Activated CD8-positive, alpha-beta T cell treated with anti-CD3 and anti-CD28 coated beads for 36 hours (primary cell): ENCODE measurements at regions not wholly inside any gene's neighbourhood (a gene's known extent, or its start where the extent isn't known, plus 50 kb on each side); places are given as distances from the start of the nearest gene placed in this dataset.

ENCODE experiments used
- ATAC-seq: fragments of 200-7000 bp; cut with Tn5 transposase; one replicate; pipeline ENCODE4 v1.10.0; 2021; ENCODE audit warnings: mild to moderate bottlenecking, moderate library complexity
- CTCF ChIA-PET: fragments of 350-600 bp; sonication (Branson Sonifier 250); formaldehyde crosslinking; loops from one replicate; lab custom pipeline; 2021; ENCODE audit warnings: antibody characterized with exemption; lab: Charles Lee
- POLR2A ChIA-PET: fragments of 350-600 bp; sonication (Branson Sonifier 250); formaldehyde crosslinking; loops from one replicate; lab custom pipeline; 2021; ENCODE audit warnings: antibody characterized with exemption; lab: Charles Lee
- DNase-seq: peaks from one replicate; pipeline ENCODE4 v3.0.0-alpha.2; 2020
- H3K27ac Mint-ChIP-seq: one replicate; pipeline ENCODE4 v1.8.0; 2021; ENCODE audit warnings: mild to moderate bottlenecking, mixed read lengths
- H3K27me3 Mint-ChIP-seq: one replicate; pipeline ENCODE4 v1.8.0; 2021; ENCODE audit warnings: mixed read lengths
- H3K36me3 Mint-ChIP-seq: one replicate; pipeline ENCODE4 v1.8.0; 2021; ENCODE audit warnings: low read depth, mixed read lengths
- H3K4me1 Mint-ChIP-seq: one replicate; pipeline ENCODE4 v1.8.0; 2021; ENCODE audit warnings: low read depth, mixed read lengths
- H3K4me3 Mint-ChIP-seq: one replicate; pipeline ENCODE4 v1.8.0; 2021; ENCODE audit warnings: mild to moderate bottlenecking, moderate library complexity, mixed read lengths
- H3K9me3 Mint-ChIP-seq: one replicate; pipeline ENCODE4 v1.8.0; 2021; ENCODE audit warnings: mixed read lengths
- intact Hi-C: fragments of 100-400 bp; cut with micrococcal nuclease; formaldehyde crosslinking; loops from one replicate; pipeline ENCODE4 v1.10.0; 2022
- TF ChIP-seq, protein P1 (sequence below): fragments of 200-600 bp; IDR thresholded peaks from one replicate; pipeline ENCODE4 v1.8.0; 2022; ENCODE audit warnings: antibody characterized with exemption, mild to moderate bottlenecking

GRCh38 chr4:45324455-45325417 is 598.4 kb upstream of the GNPDA2 start:
- no peak overlapping the region for H3K27ac Mint-ChIP-seq
- no peaks in the 10 kb centered on the region for H3K27me3 Mint-ChIP-seq
- H3K36me3 Mint-ChIP-seq: no peaks in the 10 kb centered on the region
- H3K4me1 Mint-ChIP-seq: no peaks in the 10 kb centered on the region
- TF ChIP-seq, protein P1, sequence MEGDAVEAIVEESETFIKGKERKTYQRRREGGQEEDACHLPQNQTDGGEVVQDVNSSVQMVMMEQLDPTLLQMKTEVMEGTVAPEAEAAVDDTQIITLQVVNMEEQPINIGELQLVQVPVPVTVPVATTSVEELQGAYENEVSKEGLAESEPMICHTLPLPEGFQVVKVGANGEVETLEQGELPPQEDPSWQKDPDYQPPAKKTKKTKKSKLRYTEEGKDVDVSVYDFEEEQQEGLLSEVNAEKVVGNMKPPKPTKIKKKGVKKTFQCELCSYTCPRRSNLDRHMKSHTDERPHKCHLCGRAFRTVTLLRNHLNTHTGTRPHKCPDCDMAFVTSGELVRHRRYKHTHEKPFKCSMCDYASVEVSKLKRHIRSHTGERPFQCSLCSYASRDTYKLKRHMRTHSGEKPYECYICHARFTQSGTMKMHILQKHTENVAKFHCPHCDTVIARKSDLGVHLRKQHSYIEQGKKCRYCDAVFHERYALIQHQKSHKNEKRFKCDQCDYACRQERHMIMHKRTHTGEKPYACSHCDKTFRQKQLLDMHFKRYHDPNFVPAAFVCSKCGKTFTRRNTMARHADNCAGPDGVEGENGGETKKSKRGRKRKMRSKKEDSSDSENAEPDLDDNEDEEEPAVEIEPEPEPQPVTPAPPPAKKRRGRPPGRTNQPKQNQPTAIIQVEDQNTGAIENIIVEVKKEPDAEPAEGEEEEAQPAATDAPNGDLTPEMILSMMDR: no peak
- DNase-seq (no peak), ATAC-seq (no peak)
- CTCF ChIA-PET: no interaction called here
- H3K9me3 Mint-ChIP-seq: peaks cover 5% of the 10 kb centered on the region
- H3K4me3 Mint-ChIP-seq: no peak overlapping the region
- intact Hi-C loops: no loop called here
- POLR2A ChIA-PET: no interaction called here

DNA sequence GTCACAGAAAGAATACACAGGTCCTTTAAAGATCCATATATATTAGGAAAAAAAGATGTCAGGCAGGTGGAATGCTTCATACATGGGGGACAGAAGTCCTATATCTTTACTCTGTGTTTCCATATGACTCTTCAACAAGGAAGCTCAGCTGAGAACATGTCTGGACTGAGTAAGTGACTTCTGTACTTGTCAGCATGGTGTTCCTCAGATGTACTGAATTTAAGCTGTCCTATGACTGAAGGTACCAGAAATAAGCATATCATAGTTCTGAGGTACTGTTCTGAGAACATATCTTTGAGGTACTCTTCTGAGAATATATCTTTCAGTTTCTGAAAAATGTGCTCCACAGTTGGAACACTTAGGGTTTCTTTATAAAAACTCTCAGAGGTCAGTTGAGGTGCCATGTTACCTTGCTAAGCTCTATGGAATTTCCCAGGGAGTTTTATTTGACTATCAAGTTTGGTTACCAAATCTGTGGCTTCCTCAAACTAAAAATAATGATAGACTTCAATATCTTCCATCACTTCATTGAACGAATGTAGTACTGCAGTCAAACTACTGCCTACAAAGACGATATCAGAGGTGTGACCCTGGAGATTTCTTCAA is 597.2 kb upstream of the GNPDA2 start:
- ChIA-PET CTCF (no interaction called here), POLR2A (no interaction called here)
- Mint-ChIP-seq H3K27me3 (no peaks in the 10 kb centered on the region), H3K9me3 (peaks cover 3% of the 10 kb centered on the region), H3K4me1 (no peaks in the 10 kb centered on the region), H3K27ac (no peak overlapping the region), H3K4me3 (no peak overlapping the region), H3K36me3 (no peaks in the 10 kb centered on the region)
- ATAC-seq (no peak), DNase-seq (no peak)
- intact Hi-C loops: no loop called here
- TF ChIP-seq, protein P1: no peak

GRCh38 chr4:45317739-45318138 is 591.4 kb upstream of the GNPDA2 start:
- ATAC-seq (no peak), DNase-seq (no peak)
- Mint-ChIP-seq H3K27me3 (no peaks in the 10 kb centered on the region), H3K4me3 (no peak overlapping the region), H3K36me3 (no peaks in the 10 kb centered on the region), H3K4me1 (no peaks in the 10 kb centered on the region), H3K9me3 (peaks cover 7% of the 10 kb centered on the region), H3K27ac (no peak overlapping the region)
- CTCF ChIA-PET: no interaction called here
- TF ChIP-seq, protein P1: no peak
- POLR2A ChIA-PET: no interaction called here
- intact Hi-C loops: no loop called here

DNA sequence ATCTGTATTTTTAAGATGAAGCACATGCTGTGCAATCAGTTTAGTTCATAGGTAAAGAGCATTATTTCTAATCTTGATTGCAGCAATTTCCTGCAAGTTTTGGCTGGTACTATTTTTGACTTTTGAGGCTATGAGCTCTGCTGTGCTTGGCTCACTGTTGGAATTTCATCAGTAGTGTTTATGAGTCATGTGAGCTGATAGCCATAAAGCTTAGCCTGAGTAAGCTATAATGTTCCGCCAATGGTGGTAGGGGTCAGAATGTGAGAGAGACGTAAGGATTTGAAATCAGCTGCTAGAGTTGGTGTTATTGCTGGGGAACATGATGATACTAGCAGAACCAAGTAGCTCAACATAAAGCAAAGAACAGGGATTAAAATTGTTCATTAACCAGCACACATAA is 590.9 kb upstream of the GNPDA2 start:
- Mint-ChIP-seq H3K4me3 (no peak overlapping the region), H3K4me1 (no peaks in the 10 kb centered on the region), H3K27ac (no peak overlapping the region), H3K27me3 (no peaks in the 10 kb centered on the region), H3K9me3 (peaks cover 7% of the 10 kb centered on the region), H3K36me3 (no peaks in the 10 kb centered on the region)
- TF ChIP-seq, protein P1: no peak
- ATAC-seq: no peak
- POLR2A ChIA-PET: no interaction called here
- DNase-seq: no peak
- intact Hi-C loops: no loop called here
- CTCF ChIA-PET: no interaction called here

- TF ChIP-seq, protein P1: no peak
- Mint-ChIP-seq H3K4me3 (no peak overlapping the region), H3K27me3 (no peaks in the 10 kb centered on the region), H3K4me1 (no peaks in the 10 kb centered on the region), H3K36me3 (no peaks in the 10 kb centered on the region), H3K27ac (no peak overlapping the region), H3K9me3 (peaks cover 7% of the 10 kb centered on the region)
- intact Hi-C loops: no loop called here
- CTCF ChIA-PET: no interaction called here
- ATAC-seq: no peak
- DNase-seq: no peak
- POLR2A ChIA-PET: no interaction called here
These were observed 589.9 kb upstream of the GNPDA2 start for GRCh38 chr4:45316257-45316656.
